ENCODE measurements at regions not wholly inside any gene's neighbourhood (a gene's known extent, or its start where the extent isn't known, plus 50 kb on each side); places are given as distances from the start of the nearest gene placed in this dataset.

DNA sequence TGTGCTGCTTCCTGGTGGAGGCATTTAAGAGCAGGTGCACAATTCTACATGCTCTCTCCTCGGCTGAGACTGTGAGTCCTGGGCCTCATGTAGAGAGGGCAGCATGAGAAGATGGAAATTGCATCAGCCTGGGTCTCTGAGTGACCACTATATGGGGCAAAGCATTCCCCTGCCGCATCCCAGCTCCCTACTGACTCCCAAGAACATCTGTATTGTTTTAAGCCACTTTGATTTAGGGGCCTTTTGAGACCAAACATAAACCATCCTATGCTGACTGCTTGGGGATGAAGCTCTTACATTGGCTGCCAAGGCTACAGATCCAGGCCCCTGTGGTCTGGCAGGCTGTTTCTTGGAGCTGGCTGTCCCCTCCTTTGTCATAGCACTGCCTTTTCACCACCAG, 101.3 kb upstream of the TBX20 start:
- DNase-seq (ENCODE audit: extremely low read depth, low read depth, low spot score): no peak

DNA sequence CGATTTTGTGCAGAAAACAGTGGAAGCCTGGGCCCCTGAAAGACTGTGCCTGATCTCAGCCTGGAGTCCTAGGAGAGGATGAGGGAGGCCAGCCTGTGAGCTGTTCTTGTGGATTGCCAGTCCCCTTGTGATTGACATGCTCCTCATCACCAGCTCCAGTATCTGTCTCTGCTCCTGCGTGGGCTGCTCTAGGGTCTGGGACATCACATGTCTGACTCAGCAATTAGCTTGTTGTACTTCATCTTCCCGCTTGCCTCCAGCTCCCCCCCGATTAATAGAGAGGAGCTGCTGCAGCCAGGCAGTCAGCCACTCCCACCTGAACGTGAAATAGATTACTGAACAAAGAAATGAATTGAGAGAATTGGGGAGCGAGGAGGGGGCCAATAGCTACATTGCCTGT, 99.6 kb upstream of the TBX20 start:
- DNase-seq (ENCODE audit: extremely low read depth, low read depth, low spot score): no peak

GRCh38 chr7:35351466-35351865, 97.6 kb upstream of the TBX20 start:
- no peak for DNase-seq (ENCODE audit: extremely low read depth, low read depth, low spot score)

GRCh38 chr7:35348611-35349400, 94.9 kb upstream of the TBX20 start:
- no peak for DNase-seq (ENCODE audit: extremely low read depth, low read depth, low spot score)

DNA sequence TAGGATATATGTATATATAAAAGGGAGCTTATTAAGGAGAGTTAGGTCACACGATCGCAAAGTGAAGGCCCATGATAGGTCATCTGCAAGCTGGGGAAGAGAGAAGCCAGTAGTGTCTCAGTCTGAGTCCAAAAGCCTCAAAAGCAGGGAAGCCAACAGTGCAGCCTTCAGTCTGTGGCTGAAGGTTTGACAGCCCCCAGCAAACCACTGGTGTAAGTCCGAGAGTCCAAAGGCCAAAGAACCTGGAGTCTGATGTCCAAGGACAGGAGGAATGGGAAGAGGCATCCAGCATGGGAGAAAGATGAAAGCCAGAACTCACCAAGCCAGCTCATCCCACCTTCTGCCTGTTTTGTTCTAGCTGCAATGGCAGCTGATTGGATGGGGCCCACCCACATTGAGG, 88.9 kb upstream of the TBX20 start:
- no peak for DNase-seq (ENCODE audit: extremely low read depth, low read depth, low spot score)

DNA sequence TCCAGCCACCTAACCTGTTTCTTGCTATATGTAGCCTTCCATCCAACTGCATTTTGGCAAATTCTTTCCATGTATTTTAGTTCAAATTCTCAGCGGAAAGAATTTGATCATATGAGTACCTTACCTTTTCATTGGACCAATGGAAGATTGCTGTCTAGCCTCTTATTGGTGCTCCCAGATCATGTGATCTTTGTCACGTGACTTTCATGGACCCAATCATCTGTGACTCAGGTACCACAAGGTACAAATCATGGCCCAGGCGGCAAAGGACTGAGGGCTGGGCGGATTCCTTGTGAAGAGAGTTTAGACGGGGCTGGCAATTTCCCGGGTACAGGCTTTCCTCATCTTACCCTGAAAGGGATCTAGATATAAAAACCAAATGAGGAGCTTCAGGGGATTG, 85.9 kb upstream of the TBX20 start:
- DNase-seq (ENCODE audit: extremely low read depth, low read depth, low spot score): no peak

GRCh38 chr7:35336444-35336843, 82.5 kb upstream of the TBX20 start:
- no peak for DNase-seq (ENCODE audit: extremely low read depth, low read depth, low spot score)

- no peak for DNase-seq (ENCODE audit: extremely low read depth, low read depth, low spot score)
Measured at GRCh38 chr7:35334506-35334905, 80.6 kb upstream of the TBX20 start.

GRCh38 chr7:35333265-35333664, 79.4 kb upstream of the TBX20 start:
- DNase-seq (ENCODE audit: extremely low read depth, low read depth, low spot score): no peak

DNA sequence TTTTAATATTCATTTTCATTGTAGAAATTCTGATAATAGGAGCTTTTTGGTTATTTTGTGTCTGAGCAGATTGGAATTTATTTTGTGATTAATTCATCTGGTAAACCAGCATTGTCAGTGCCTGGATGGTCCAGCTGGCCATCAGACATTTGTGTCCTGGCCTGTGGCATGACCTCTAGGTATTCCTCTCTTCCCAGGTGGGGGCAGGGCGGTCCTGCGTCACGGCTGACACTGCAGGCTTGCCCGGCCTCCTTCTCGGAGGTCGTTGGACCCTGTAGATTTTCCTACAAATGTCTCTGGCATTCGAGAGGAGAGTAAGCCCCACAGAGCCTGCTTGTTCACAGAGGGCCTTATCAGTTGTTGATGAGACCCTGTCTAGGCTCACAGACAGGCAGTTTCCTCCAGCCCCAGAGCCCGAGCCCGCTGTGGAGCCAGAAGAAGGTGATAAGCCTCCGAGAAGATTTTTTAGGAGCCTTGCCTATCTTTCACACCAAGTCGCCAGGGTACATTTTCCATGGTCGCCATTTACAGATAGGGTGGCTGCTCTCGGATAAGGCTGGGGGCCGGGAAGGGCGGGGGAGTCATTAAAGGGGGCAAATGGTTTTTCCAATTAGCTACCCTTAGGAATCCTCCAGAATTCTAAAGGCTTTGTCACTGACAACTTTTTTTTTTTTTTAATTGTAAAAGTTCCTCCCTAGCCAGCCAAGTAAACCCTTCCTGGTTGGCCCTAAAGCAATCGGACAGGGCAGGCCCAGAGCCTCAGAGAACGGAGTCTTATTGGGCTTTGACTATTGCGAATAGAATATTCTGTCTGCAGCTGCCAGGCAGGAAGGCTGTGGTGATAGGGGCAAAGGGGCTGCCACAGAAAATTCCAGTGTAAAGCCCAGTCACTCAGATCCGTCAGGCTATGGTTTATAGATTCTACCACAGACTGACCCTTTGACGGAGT, 78.1 kb upstream of the TBX20 start:
- no peak for DNase-seq (ENCODE audit: extremely low read depth, low read depth, low spot score)

GRCh38 chr7:35329026-35329425, 75.1 kb upstream of the TBX20 start:
- no peak for DNase-seq (ENCODE audit: extremely low read depth, low read depth, low spot score)

DNA sequence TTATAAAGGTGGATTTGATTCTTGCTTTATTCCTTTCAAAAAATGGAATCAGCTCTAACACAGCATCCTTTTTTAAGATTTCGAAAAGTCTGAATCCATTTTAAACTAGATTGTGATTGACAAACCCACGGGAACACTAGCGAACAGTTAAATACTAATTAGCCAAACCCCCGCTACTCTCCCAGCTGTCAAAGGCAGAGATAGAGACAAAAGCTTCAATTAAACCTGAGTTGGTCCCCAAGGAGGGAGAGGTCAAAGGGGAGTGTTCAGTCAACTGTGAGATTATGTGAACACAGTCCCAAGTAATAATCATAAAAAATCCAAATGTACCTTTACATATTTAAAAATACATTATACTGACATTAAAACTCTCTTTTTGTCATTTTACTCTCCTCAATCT, 65.7 kb upstream of the TBX20 start:
- DNase-seq (ENCODE audit: extremely low read depth, low read depth, low spot score): no peak

GRCh38 chr7:35316549-35316948, 62.6 kb upstream of the TBX20 start:
- DNase-seq (ENCODE audit: extremely low read depth, low read depth, low spot score): no peak

DNA sequence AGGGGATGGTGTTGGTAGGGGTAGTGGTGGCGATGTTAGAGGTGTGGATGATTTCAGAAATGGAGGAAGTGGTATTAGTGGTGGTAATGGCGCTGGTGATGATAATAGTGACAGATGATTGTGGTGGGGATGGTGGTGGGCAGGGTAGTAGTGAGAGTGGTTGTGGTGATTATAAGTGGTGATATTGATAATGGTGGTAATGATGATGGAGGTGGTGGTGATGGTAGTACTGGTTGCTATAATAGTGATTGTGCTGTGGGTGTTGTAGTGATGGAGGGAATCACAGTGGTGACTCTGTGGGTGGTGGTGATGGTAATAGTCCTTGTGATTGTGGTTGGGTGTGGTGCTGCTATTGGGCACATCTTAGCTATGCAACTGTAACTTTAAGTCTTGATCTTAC, 61.6 kb upstream of the TBX20 start:
- DNase-seq (ENCODE audit: extremely low read depth, low read depth, low spot score): no peak

GRCh38 chr7:35314354-35314753, 60.5 kb upstream of the TBX20 start:
- no peak for DNase-seq (ENCODE audit: extremely low read depth, low read depth, low spot score)

DNA sequence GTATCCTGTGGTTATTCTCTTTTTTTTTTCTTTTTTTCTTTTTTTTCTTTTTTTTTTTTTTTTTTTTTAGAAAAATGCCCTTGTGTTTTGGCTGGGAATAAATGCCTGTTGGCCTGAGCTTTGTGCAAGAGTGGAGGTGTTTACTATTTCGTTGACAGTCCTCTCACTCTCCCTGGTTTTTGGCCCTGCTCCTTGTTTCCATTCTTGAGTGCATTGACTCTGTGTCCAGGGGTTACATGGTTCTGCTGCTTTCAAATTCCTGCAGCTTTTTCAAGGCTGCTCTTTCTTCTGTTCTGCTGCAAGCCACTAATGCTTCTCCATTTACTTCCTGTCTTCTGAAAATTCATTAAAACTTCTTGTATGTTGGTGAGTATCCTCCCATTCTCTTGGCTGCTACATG, 59.7 kb upstream of the TBX20 start:
- DNase-seq (ENCODE audit: extremely low read depth, low read depth, low spot score): no peak

Measured in glomerular endothelial cell (primary cell).